IMR-90 (cell line): ENCODE measurements at regions not wholly inside any gene's neighbourhood (a gene's known extent, or its start where the extent isn't known, plus 50 kb on each side); places are given as distances from the start of the nearest gene placed in this dataset.

Source experiments
- ATAC-seq: fragments of 200-7000 bp; cut with Tn5 transposase; 2 replicates; pipeline ENCODE4 v1.9.1; 2020; ENCODE audit warnings: low read depth, mild to moderate bottlenecking, moderate library complexity
- BruUV-seq: library from RNA; stranded (reverse); fragments of 400-500 nt; replicated peaks from 2 replicates; lab custom pipeline; 2021; lab: Mats Ljungman, UMichigan
- CTCF ChIA-PET: fragments of 300-600 bp; formaldehyde crosslinking; extraction: SDS; loops from one replicate; lab custom pipeline; 2021; ENCODE audit warnings: antibody characterized with exemption; lab: Yijun Ruan, JAX
- POLR2A ChIA-PET: fragments of 300-600 bp; sonication (Branson Sonifier 250); formaldehyde crosslinking; loops from one replicate; lab custom pipeline; 2022; ENCODE audit warnings: antibody characterized with exemption; ENCODE audit not compliant: unreplicated experiment; lab: Charles Lee
- DNase-seq: peaks from one replicate; pipeline ENCODE4 v3.0.0; 2013
- H2AFZ ChIP-seq: replicated peaks from 2 replicates; pipeline ENCODE3; 2013; ENCODE audit warnings: low read length, mild to moderate bottlenecking; ENCODE audit not compliant: poor library complexity
- H2AK5ac ChIP-seq: 2 replicates; pipeline ENCODE4 v1.6.1; 2013; ENCODE audit warnings: low read depth, low read length, inconsistent platforms
- H2AK9ac ChIP-seq: replicated peaks from 2 replicates; pipeline ENCODE3; 2013; ENCODE audit warnings: mild to moderate bottlenecking, low read depth, low read length, moderate library complexity; ENCODE audit not compliant: poor library complexity
- H2BK120ac ChIP-seq: 2 replicates; pipeline ENCODE4 v1.6.1; 2013; ENCODE audit warnings: low read depth, low read length, inconsistent platforms
- H2BK15ac ChIP-seq: 3 replicates; pipeline ENCODE4 v1.6.1; 2013; ENCODE audit warnings: low read depth, low read length, inconsistent platforms
- H2BK20ac ChIP-seq: 2 replicates; pipeline ENCODE4 v1.6.1; 2013; ENCODE audit warnings: low read depth, mild to moderate bottlenecking, inconsistent platforms, low read length, moderate library complexity
- H2BK5ac ChIP-seq: 2 replicates; pipeline ENCODE4 v1.6.1; 2013; ENCODE audit warnings: mild to moderate bottlenecking, low read depth, low read length, inconsistent platforms; ENCODE audit not compliant: poor library complexity, severe bottlenecking
- H3K14ac ChIP-seq: replicated peaks from 2 replicates; pipeline ENCODE4 v1.6.1; 2013; ENCODE audit warnings: low read depth, low read length, inconsistent platforms
- H3K18ac ChIP-seq: 2 replicates; pipeline ENCODE4 v1.6.1; 2013; ENCODE audit warnings: low read depth, low read length, control low read depth
- H3K23ac ChIP-seq: 2 replicates; pipeline ENCODE4 v1.6.1; 2013; ENCODE audit warnings: low read depth, low read length, inconsistent platforms
- H3K27ac ChIP-seq: 2 replicates; pipeline ENCODE4 v1.5.1; 2013; ENCODE audit warnings: mild to moderate bottlenecking, control low read depth, low read length; ENCODE audit not compliant: insufficient read depth
- H3K27me3 ChIP-seq: 2 replicates; pipeline ENCODE4 v1.6.1; 2013; ENCODE audit warnings: low read length; ENCODE audit not compliant: control insufficient read depth, insufficient read depth
- H3K36me3 ChIP-seq: 2 replicates; pipeline ENCODE4 v1.6.1; 2013; ENCODE audit warnings: low read length, mixed read lengths; ENCODE audit not compliant: control insufficient read depth, insufficient read depth
- H3K4ac ChIP-seq: 2 replicates; pipeline ENCODE4 v1.6.1; 2013; ENCODE audit warnings: low read depth, low read length, inconsistent platforms
- H3K4me1 ChIP-seq: 2 replicates; pipeline ENCODE4 v1.6.1; 2013; ENCODE audit warnings: low read length, mixed read lengths; ENCODE audit not compliant: control insufficient read depth, insufficient read depth
- H3K4me2 ChIP-seq: 2 replicates; pipeline ENCODE4 v1.6.1; 2013; ENCODE audit warnings: low read depth, mild to moderate bottlenecking, control low read depth, low read length, moderate library complexity
- H3K4me3 ChIP-seq: 2 replicates; pipeline ENCODE4 v1.5.1; 2013; ENCODE audit warnings: low read depth, mild to moderate bottlenecking, control low read depth, low read length, moderate library complexity; ENCODE audit not compliant: insufficient read depth
- H3K56ac ChIP-seq: 2 replicates; pipeline ENCODE4 v1.6.1; 2013; ENCODE audit warnings: low read length, inconsistent platforms; ENCODE audit not compliant: insufficient read depth; ENCODE audit errors: extremely low read depth
- H3K79me1 ChIP-seq, 2 experiments: 2 replicates each; pipeline ENCODE4 v1.6.1; 2013; ENCODE audit warnings: low read length in 2 of 2, inconsistent platforms in 1 of 2, low read depth in 1 of 2
- H3K9ac ChIP-seq: 2 replicates; pipeline ENCODE4 v1.6.1; 2013; ENCODE audit warnings: low read depth, low read length, control low read depth
- H3K9me1 ChIP-seq: 2 replicates; pipeline ENCODE4 v1.6.1; 2013; ENCODE audit warnings: low read length, inconsistent platforms; ENCODE audit not compliant: insufficient read depth
- H3K9me3 ChIP-seq: 2 replicates; pipeline ENCODE4 v1.6.1; 2013; ENCODE audit warnings: low read length; ENCODE audit not compliant: control insufficient read depth, insufficient read depth
- H4K20me1 ChIP-seq: 2 replicates; pipeline ENCODE4 v1.6.1; 2013; ENCODE audit warnings: low read length, inconsistent platforms; ENCODE audit not compliant: insufficient read depth
- H4K5ac ChIP-seq: 2 replicates; pipeline ENCODE4 v1.6.1; 2013; ENCODE audit warnings: mild to moderate bottlenecking, low read depth, low read length, control low read depth
- H4K8ac ChIP-seq, 2 experiments: 2 replicates each; pipeline ENCODE4 v1.6.1; 2013; ENCODE audit warnings: low read depth in 2 of 2, low read length in 2 of 2, control low read depth in 1 of 2, inconsistent platforms in 1 of 2
- H4K91ac ChIP-seq: 2 replicates; pipeline ENCODE4 v1.6.1; 2013; ENCODE audit warnings: low read depth, low read length, inconsistent platforms; ENCODE audit not compliant: insufficient read depth
- ELK1 ChIP-seq: fragments of 150-350 bp; IDR thresholded peaks from 2 replicates; pipeline ENCODE4 v1.6.1; 2016; ENCODE audit warnings: low read depth, mild to moderate bottlenecking, low read length, moderate library complexity, borderline replicate concordance
- MAFK ChIP-seq: IDR thresholded peaks from 2 replicates; pipeline ENCODE4 v1.6.1; 2012; ENCODE audit warnings: low read depth, low read length, improper control_type of control experiment
- WGBS, 2 experiments: methylation state at CpG; one replicate each; pipeline versions ENCODE4 v1.1.5 to v1.1.7; 2013; ENCODE audit warnings: missing lambda C conversion rate in 2 of 2; ENCODE audit not compliant: insufficient read length in 1 of 2; ENCODE audit errors: extremely low coverage in 2 of 2; 5-methylcytosine and 5-hydroxymethylcytosine counted together
- dilution Hi-C: fragments of 300-500 bp; cut with HindIII; formaldehyde crosslinking; loops from one replicate; pipeline ENCODE4 v1.14.3; 2018; ENCODE audit warnings: low sequenced_read_pairs; ENCODE audit not compliant: unreplicated experiment
- in situ Hi-C: fragments of 300-500 bp; cut with MboI; formaldehyde crosslinking; loops from 3 replicates; pipeline ENCODE4 v1.14.3; 2019; ENCODE audit warnings: low sequenced_read_pairs, inconsistent platforms, mixed read lengths
- intact Hi-C: fragments of 100-400 bp; cut with micrococcal nuclease; formaldehyde crosslinking; loops from 2 replicates; pipeline ENCODE4 v1.10.0; 2022

- H4K5ac ChIP-seq: no peak overlapping the region
- intact Hi-C loops: no loop called here
- no peak overlapping the region for H3K4ac ChIP-seq
- no peak overlapping the region for H2BK20ac ChIP-seq
- peaks cover 1% of the 10 kb centered on the region; the same call in 1 of the 2 replicates for H3K27me3 ChIP-seq
- no peak overlapping the region for H4K8ac ChIP-seq
- BruUV-seq: no TSS peak
- H3K79me1 ChIP-seq: no peaks in the 10 kb centered on the region
- no peak overlapping the region for H3K23ac ChIP-seq
- no peak overlapping the region for H3K14ac ChIP-seq
- no peak overlapping the region for H2BK120ac ChIP-seq
- H3K9me1 ChIP-seq: no peaks in the 10 kb centered on the region
- H3K36me3 ChIP-seq: no peaks in the 10 kb centered on the region
- no peak overlapping the region for H2BK15ac ChIP-seq
- H3K4me1 ChIP-seq: no peaks in the 10 kb centered on the region
- H2BK5ac ChIP-seq: no peak overlapping the region
- WGBS, 2 experiments: no CpG with 5 or more reads among the region's 1 CpG
- peaks cover 5% of the 10 kb centered on the region for H3K9me3 ChIP-seq
- DNase-seq (no peak), ATAC-seq (no peak)
- no peak overlapping the region for H3K56ac ChIP-seq
- CTCF ChIA-PET: no interaction called here
- in situ Hi-C loops: no loop called here
- H4K91ac ChIP-seq: no peak overlapping the region
- H2AK9ac ChIP-seq: no peak overlapping the region
- no peaks in the 10 kb centered on the region for H4K20me1 ChIP-seq
- TF ChIP-seq MAFK: peak; percentile 99
- TF ChIP-seq ELK1: no peak
- no peak overlapping the region for H3K9ac ChIP-seq
- POLR2A ChIA-PET: no interaction called here
- no peak overlapping the region for H2AK5ac ChIP-seq
- no peak overlapping the region for H3K4me2 ChIP-seq
- H2AFZ ChIP-seq: no peak overlapping the region
- H3K4me3 ChIP-seq: no peak overlapping the region
- H3K27ac ChIP-seq: no peak overlapping the region
- no peak overlapping the region for H3K18ac ChIP-seq
- dilution Hi-C loops: no loop called here
Measured at GRCh38 chr3:118097660-118098059, 937.0 kb downstream of the IGSF11 start.
